ENCODE measurements at regions not wholly inside any gene's neighbourhood (a gene's known extent, or its start where the extent isn't known, plus 50 kb on each side); places are given as distances from the start of the nearest gene placed in this dataset.
"Not testable (repeated sequence)": the region's sequence is repeated elsewhere in the genome, so short reads cannot be mapped to it uniquely, and the experiment has no call there.

GRCh38 chr2:146992057-146992456 is 852.8 kb upstream of the ACVR2A start:
- no peak for DNase-seq

- no peak for DNase-seq
Measured at GRCh38 chr2:146990311-146991054, 854.3 kb upstream of the ACVR2A start.

GRCh38 chr2:146989741-146990140 is 855.1 kb upstream of the ACVR2A start:
- DNase-seq: no peak

- DNase-seq: no peak
Measured at GRCh38 chr2:146987996-146988395, 856.8 kb upstream of the ACVR2A start.

GRCh38 chr2:146986161-146986560 is 858.7 kb upstream of the ACVR2A start:
- no peak for DNase-seq

- no peak for DNase-seq
Measured at GRCh38 chr2:146985753-146986152, 859.1 kb upstream of the ACVR2A start.

- no peak for DNase-seq
Measured at GRCh38 chr2:146984014-146984413, 860.8 kb upstream of the ACVR2A start.

GRCh38 chr2:146982393-146982846 is 862.4 kb upstream of the ACVR2A start:
- DNase-seq: no peak

GRCh38 chr2:146981921-146982320 is 862.9 kb upstream of the ACVR2A start:
- no peak for DNase-seq

GRCh38 chr2:146979746-146980145 is 865.1 kb upstream of the ACVR2A start:
- DNase-seq: no peak

- no peak for DNase-seq
Measured at GRCh38 chr2:146978577-146979555, 866.0 kb upstream of the ACVR2A start.

- not testable (repeated sequence) for DNase-seq
Measured at GRCh38 chr2:146970981-146971380, 873.8 kb upstream of the ACVR2A start.

- peak; percentile 7 for DNase-seq
Measured at GRCh38 chr2:146969703-146970102, 875.1 kb upstream of the ACVR2A start.

- DNase-seq: no peak
Measured at GRCh38 chr2:146964494-146964893, 880.3 kb upstream of the ACVR2A start.

GRCh38 chr2:146954544-146954943 is 890.3 kb upstream of the ACVR2A start:
- DNase-seq: no peak

- DNase-seq: no peak
Measured at GRCh38 chr2:146952696-146953095, 892.1 kb upstream of the ACVR2A start.

- peak; percentile 44 for DNase-seq
Measured at GRCh38 chr2:146950911-146951310, 893.9 kb upstream of the ACVR2A start.

- DNase-seq: no peak
Measured at GRCh38 chr2:146950361-146950760, 894.5 kb upstream of the ACVR2A start.

- no peak for DNase-seq
Measured at GRCh38 chr2:146949400-146949799, 895.4 kb upstream of the ACVR2A start.

GRCh38 chr2:146944601-146945000 is 900.2 kb upstream of the ACVR2A start:
- no peak for DNase-seq

GRCh38 chr2:146939991-146940685 is 904.7 kb upstream of the ACVR2A start:
- DNase-seq: no peak

GRCh38 chr2:146934921-146935320 is 909.9 kb upstream of the ACVR2A start:
- no peak for DNase-seq

- no peak for DNase-seq
Measured at GRCh38 chr2:146931109-146931508, 913.7 kb upstream of the ACVR2A start.

Data from NCI-H82 (cell line).